GM23248 (cell line): ENCODE measurements at regions not wholly inside any gene's neighbourhood (a gene's known extent, or its start where the extent isn't known, plus 50 kb on each side); places are given as distances from the start of the nearest gene placed in this dataset.

Source experiments
- EZH2 ChIP-seq: fragments of 200-600 bp; sonication (generic); IDR thresholded peaks from 2 replicates; pipeline ENCODE4 v1.6.1; 2018; ENCODE audit warnings: antibody characterized with exemption, mild to moderate bottlenecking; ENCODE audit not compliant: insufficient read depth, poor library complexity, severe bottlenecking
- EZH2phosphoT487 ChIP-seq: fragments of 200-600 bp; sonication (generic); IDR thresholded peaks from 2 replicates; pipeline ENCODE4 v1.6.1; 2018; ENCODE audit warnings: antibody characterized with exemption, moderate library complexity, mild to moderate bottlenecking, low read depth; ENCODE audit not compliant: insufficient read depth

DNA sequence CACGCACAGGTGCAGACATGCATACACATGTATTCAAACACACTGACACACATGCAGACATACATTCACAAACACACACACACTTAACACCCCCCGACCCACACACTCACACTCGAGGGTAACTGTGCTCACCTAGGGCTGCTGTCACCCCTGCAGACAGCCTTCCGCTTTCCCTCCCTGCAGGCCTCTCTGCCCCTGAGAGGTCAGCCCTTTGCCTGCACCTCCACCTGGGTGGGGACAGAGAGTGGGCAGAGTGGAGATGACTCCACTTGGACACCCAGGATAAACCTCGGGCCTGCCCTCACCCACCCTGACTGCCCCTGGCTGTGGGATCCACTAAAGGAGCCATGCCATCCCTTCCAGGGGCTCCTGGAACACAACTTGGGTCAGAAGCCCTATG lies 264.3 kb downstream of the PTPRU start:
- no peak for TF ChIP-seq EZH2
- no peak for TF ChIP-seq EZH2phosphoT487
